Kidney (tissue), 13 donors: ENCODE measurements at regions not wholly inside any gene's neighbourhood (a gene's known extent, or its start where the extent isn't known, plus 50 kb on each side); places are given as distances from the start of the nearest gene placed in this dataset.

Experiments
- DNase-seq, 5 donors: peaks; one replicate each; pipeline ENCODE4 v3.0.0-alpha.2; 2013 to 2020
- FAIRE-seq: peaks from 2 replicates; lab custom pipeline; 2012; peaks lifted over from hg19 to GRCh38; lab: Jason Lieb, UNC
- H3K27ac ChIP-seq, 2 donors: one replicate each; pipeline ENCODE4 v1.7.0; 2013; ENCODE audit warnings: low read depth in 2 of 2, low read length in 2 of 2, inconsistent platforms in 1 of 2
- H3K27me3 ChIP-seq: one replicate; pipeline ENCODE4 v1.7.1; 2013; ENCODE audit warnings: low read length, inconsistent platforms; ENCODE audit not compliant: control insufficient read depth, insufficient read depth
- H3K36me3 ChIP-seq, 3 donors: one replicate each; pipeline versions ENCODE4 v1.7.0 to v1.7.1; 2013; ENCODE audit warnings: low read length in 3 of 3, control low read depth in 1 of 3, inconsistent platforms in 1 of 3; ENCODE audit not compliant: insufficient read depth in 3 of 3, control insufficient read depth in 2 of 3
- H3K4me1 ChIP-seq, 3 donors: one replicate each; pipeline versions ENCODE4 v1.7.0 to v1.7.1; 2013; ENCODE audit warnings: low read length in 3 of 3, inconsistent platforms in 1 of 3, low read depth in 1 of 3; ENCODE audit not compliant: control insufficient read depth in 2 of 3, insufficient read depth in 2 of 3
- H3K4me3 ChIP-seq, 3 donors: one replicate each; pipeline versions ENCODE4 v1.7.0 to v1.8.1; 2013; ENCODE audit warnings: low read length in 3 of 3, control low read depth in 1 of 3, inconsistent platforms in 1 of 3
- H3K9ac ChIP-seq, 3 donors: one replicate each; pipeline versions ENCODE4 v1.7.0 to v1.7.1; 2013; ENCODE audit warnings: low read length in 3 of 3, control low read depth in 1 of 3, inconsistent platforms in 1 of 3
- H3K9me3 ChIP-seq, 3 donors: one replicate each; pipeline versions ENCODE4 v1.7.0 to v1.7.1; 2013; ENCODE audit warnings: low read length in 3 of 3, control low read depth in 1 of 3, inconsistent platforms in 1 of 3; ENCODE audit not compliant: control insufficient read depth in 2 of 3, insufficient read depth in 1 of 3
- CTCF ChIP-seq: IDR thresholded peaks from 3 replicates; pipeline ENCODE4 v1.5.1; 2012; ENCODE audit warnings: mild to moderate bottlenecking, moderate library complexity, borderline replicate concordance; ENCODE audit not compliant: insufficient read depth; ENCODE audit errors: extremely low read depth
- intact Hi-C: fragments of 100-400 bp; cut with DNase I; formaldehyde crosslinking; loops from one replicate; pipeline ENCODE4 v1.11.1; 2022
- donor health status: control.
- donor health status: control.
- donor health status: control.
- donor health status: control.
- donor health status: control.
- donor health status: DM: yes; HTN: yes; CAD: no.
- donor health status: Normal renal cell carcinoma (clear cell type).

- no peak overlapping the region for H3K9ac ChIP-seq
- no peak overlapping the region for H3K27ac ChIP-seq
- H3K27me3 ChIP-seq, result no peaks in the 10 kb centered on the region
- H3K9me3 ChIP-seq, result no peaks in the 10 kb centered on the region
- no peak for TF ChIP-seq CTCF
- intact Hi-C loops, result no loop called here
- peak in 1 of 5 donors; percentile 48 for DNase-seq
- H3K36me3 ChIP-seq, result no peaks in the 10 kb centered on the region
- FAIRE-seq, result no peak
- no peaks in the 10 kb centered on the region for H3K4me1 ChIP-seq
- H3K4me3 ChIP-seq, result no peak overlapping the region
These were observed 95.2 kb upstream of the TMEM26 start for GRCh38 chr10:61548364-61548763.

- intact Hi-C loops, result no loop called here
- Histone ChIP-seq H3K4me3 (no peak overlapping the region), H3K9ac (no peak overlapping the region), H3K27me3 (no peaks in the 10 kb centered on the region), H3K4me1 (no peaks in the 10 kb centered on the region), H3K9me3 (no peaks in the 10 kb centered on the region), H3K36me3 (no peaks in the 10 kb centered on the region), H3K27ac (no peak overlapping the region)
- no peak for TF ChIP-seq CTCF
- FAIRE-seq (no peak), DNase-seq (no peak)
These were observed 94.1 kb upstream of the TMEM26 start for GRCh38 chr10:61547297-61547696.

- no peaks in the 10 kb centered on the region for H3K36me3 ChIP-seq
- FAIRE-seq, result no peak
- intact Hi-C loops, result no loop called here
- TF ChIP-seq CTCF, result no peak
- no peaks in the 10 kb centered on the region for H3K4me1 ChIP-seq
- DNase-seq, result no peak
- H3K27ac ChIP-seq, result no peak overlapping the region
- H3K9ac ChIP-seq, result no peak overlapping the region
- H3K4me3 ChIP-seq, result no peak overlapping the region
- H3K9me3 ChIP-seq, result no peaks in the 10 kb centered on the region
- no peaks in the 10 kb centered on the region for H3K27me3 ChIP-seq
These were observed 92.0 kb upstream of the TMEM26 start for GRCh38 chr10:61545170-61545569.

GRCh38 chr10:61543831-61544230 is 90.7 kb upstream of the TMEM26 start:
- no peaks in the 10 kb centered on the region for H3K4me1 ChIP-seq
- H3K36me3 ChIP-seq, result no peaks in the 10 kb centered on the region
- H3K27me3 ChIP-seq, result no peaks in the 10 kb centered on the region
- no peak overlapping the region for H3K9ac ChIP-seq
- no peak overlapping the region for H3K27ac ChIP-seq
- intact Hi-C loops, result no loop called here
- H3K9me3 ChIP-seq, result no peaks in the 10 kb centered on the region
- no peak for TF ChIP-seq CTCF
- FAIRE-seq (no peak), DNase-seq (no peak)
- H3K4me3 ChIP-seq, result no peak overlapping the region
